Thymus (tissue), 11 donors: ENCODE measurements at regions not wholly inside any gene's neighbourhood (a gene's known extent, or its start where the extent isn't known, plus 50 kb on each side); places are given as distances from the start of the nearest gene placed in this dataset.

Source experiments
- DNase-seq, 9 donors: peaks; one replicate each; pipeline ENCODE4 v3.0.0-alpha.2; 2013; ENCODE audit warnings: low spot score in 9 of 9, low read depth in 6 of 9, missing footprints in 1 of 9
- H3K27ac ChIP-seq, 2 donors: one replicate each; pipeline ENCODE4 v1.5.1; 2013; ENCODE audit warnings: control low read depth in 1 of 2, low read depth in 1 of 2, low read length in 1 of 2, mild to moderate bottlenecking in 1 of 2, moderate library complexity in 1 of 2
- H3K27me3 ChIP-seq, 2 donors: one replicate each; pipeline ENCODE4 v1.5.1; 2013; ENCODE audit warnings: low read length in 1 of 2; ENCODE audit not compliant: control insufficient read depth in 2 of 2, insufficient read depth in 1 of 2
- H3K36me3 ChIP-seq, 2 donors: one replicate each; pipeline ENCODE4 v1.5.1; 2013; ENCODE audit warnings: low read length in 1 of 2, mild to moderate bottlenecking in 1 of 2, moderate library complexity in 1 of 2; ENCODE audit not compliant: control insufficient read depth in 2 of 2, insufficient read depth in 2 of 2
- H3K4me1 ChIP-seq, 2 donors: one replicate each; pipeline ENCODE4 v1.5.1; 2013; ENCODE audit warnings: low read length in 2 of 2; ENCODE audit not compliant: control insufficient read depth in 2 of 2, insufficient read depth in 2 of 2
- H3K4me3 ChIP-seq, 2 donors: one replicate each; pipeline ENCODE4 v1.5.1; 2013; ENCODE audit warnings: low read length in 2 of 2, control low read depth in 1 of 2, mild to moderate bottlenecking in 1 of 2
- H3K9me3 ChIP-seq, 2 donors: one replicate each; pipeline ENCODE4 v1.5.1; 2013; ENCODE audit warnings: low read length in 1 of 2, mild to moderate bottlenecking in 1 of 2; ENCODE audit not compliant: control insufficient read depth in 2 of 2, insufficient read depth in 1 of 2
- WGBS: extraction: QIAGEN DNeasy Blood & Tissue Kit; methylation state at CpG from one replicate; pipeline ENCODE4 v1.1.7; 2013; 5-methylcytosine and 5-hydroxymethylcytosine counted together
- donor health status: healthy.

DNA sequence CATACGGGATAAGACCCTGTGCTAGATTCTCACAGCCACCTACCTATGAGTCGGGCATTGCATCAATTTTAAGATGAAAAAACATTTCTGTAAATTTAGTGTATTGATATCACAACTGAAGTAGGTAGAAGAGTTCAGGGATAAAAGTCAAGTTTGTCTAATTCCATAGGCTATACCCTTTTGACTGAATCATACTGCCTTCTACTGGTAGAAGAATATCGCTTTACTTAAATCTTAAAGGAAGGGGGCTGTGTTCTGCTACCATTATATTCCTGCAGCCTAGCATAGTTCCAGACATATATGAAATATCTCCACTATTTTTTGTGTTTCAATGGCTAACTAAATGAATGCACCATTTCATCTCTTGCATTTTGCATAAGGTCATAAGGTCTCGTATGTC lies 1128.6 kb downstream of the CDH8 start:
- H3K27me3 ChIP-seq = no peaks in the 10 kb centered on the region
- H3K9me3 ChIP-seq = no peaks in the 10 kb centered on the region
- no peaks in the 10 kb centered on the region for H3K4me1 ChIP-seq
- H3K27ac ChIP-seq = no peak overlapping the region
- WGBS = 94% methylated on average over 4 of the region's 4 CpGs
- no peak for DNase-seq
- H3K36me3 ChIP-seq = no peaks in the 10 kb centered on the region
- H3K4me3 ChIP-seq = no peak overlapping the region

DNA sequence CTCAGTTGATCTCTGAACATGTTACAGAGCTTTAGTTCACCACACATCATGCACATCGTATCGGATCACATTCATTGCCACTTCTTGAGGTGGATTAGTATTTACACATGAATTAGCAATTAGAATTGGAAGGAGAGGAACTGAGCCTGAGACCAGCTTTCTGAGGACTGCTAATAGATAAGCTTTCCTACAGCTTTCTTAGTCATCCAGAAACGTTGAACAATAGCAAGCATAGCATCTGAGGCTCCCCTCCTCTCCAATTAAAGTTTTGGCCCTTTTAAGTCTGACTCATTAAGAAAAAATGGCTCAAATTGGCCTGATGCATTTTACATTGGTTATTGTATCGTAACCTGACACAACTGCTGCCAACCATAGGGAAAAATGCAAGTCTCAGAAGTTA lies 1130.4 kb downstream of the CDH8 start:
- no peaks in the 10 kb centered on the region for H3K9me3 ChIP-seq
- DNase-seq = no peak
- no peak overlapping the region for H3K4me3 ChIP-seq
- H3K27ac ChIP-seq = no peak overlapping the region
- 54% methylated on average over 4 of the region's 4 CpGs for WGBS
- no peaks in the 10 kb centered on the region for H3K27me3 ChIP-seq
- no peaks in the 10 kb centered on the region for H3K4me1 ChIP-seq
- no peaks in the 10 kb centered on the region for H3K36me3 ChIP-seq

DNA sequence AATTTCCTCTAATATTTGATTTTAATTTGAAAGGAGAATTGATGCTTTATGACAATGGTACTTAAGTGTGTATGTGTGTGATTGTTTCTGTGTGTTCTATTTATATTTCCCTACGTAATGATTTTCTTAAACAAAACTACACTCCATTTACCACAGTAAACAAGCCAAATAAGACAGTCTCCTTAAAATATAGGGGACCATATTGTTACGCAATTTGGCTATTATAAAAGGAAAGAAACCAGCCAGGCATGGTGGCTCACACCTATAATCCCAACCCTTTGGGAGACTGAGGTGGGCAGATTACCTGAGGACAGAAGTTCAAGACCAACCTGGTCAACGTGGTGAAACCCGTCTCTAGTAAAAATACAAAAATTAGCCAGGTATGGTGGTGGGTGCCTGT lies 1134.1 kb downstream of the CDH8 start:
- no peaks in the 10 kb centered on the region for H3K9me3 ChIP-seq
- no peaks in the 10 kb centered on the region for H3K27me3 ChIP-seq
- no peak for DNase-seq
- WGBS = 94% methylated on average over 4 of the region's 4 CpGs
- no peak overlapping the region for H3K4me3 ChIP-seq
- no peaks in the 10 kb centered on the region for H3K36me3 ChIP-seq
- H3K27ac ChIP-seq = no peak overlapping the region
- H3K4me1 ChIP-seq = no peaks in the 10 kb centered on the region

- DNase-seq = no peak
- WGBS = 61% methylated on average over 2 of the region's 2 CpGs
- H3K4me1 ChIP-seq = no peaks in the 10 kb centered on the region
Measured at GRCh38 chr16:60882816-60883215, 1153.4 kb downstream of the CDH8 start.

DNA sequence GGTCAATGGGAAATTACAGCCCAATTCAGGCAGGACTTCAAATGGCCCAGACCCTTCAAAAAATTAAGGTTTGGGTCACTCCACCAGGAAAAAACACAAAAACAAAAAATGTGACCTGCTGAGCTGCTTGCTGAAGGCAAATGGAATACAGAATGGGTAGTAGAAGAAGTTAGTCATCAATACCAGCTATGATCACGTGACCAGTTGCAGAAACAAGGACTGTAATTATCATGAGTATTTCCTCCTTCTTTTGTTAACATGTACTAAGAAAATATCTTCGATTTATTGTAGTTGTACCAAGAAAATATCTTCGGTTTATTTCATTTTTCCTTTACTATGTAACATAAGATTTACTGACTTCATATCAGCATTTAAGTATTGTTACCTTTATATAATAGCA lies 1183.6 kb downstream of the CDH8 start:
- no peaks in the 10 kb centered on the region for H3K27me3 ChIP-seq
- no peak overlapping the region for H3K4me3 ChIP-seq
- H3K27ac ChIP-seq = no peak overlapping the region
- H3K36me3 ChIP-seq = no peaks in the 10 kb centered on the region
- H3K4me1 ChIP-seq = no peaks in the 10 kb centered on the region
- no peak for DNase-seq
- peaks cover 0 to 4% of the 10 kb centered on the region in 2 donors for H3K9me3 ChIP-seq
- WGBS = 85% methylated on average over 3 of the region's 3 CpGs

More at GRCh38 chr16:60882816-60883215, 1153.4 kb downstream of the CDH8 start:
- Histone ChIP-seq H3K27me3 (no peaks in the 10 kb centered on the region), H3K9me3 (no peaks in the 10 kb centered on the region), H3K36me3 (no peaks in the 10 kb centered on the region), H3K27ac (no peak overlapping the region), H3K4me3 (no peak overlapping the region)

- Histone ChIP-seq H3K27ac (no peak overlapping the region), H3K9me3 (no peaks in the 10 kb centered on the region), H3K4me3 (no peak overlapping the region), H3K36me3 (no peaks in the 10 kb centered on the region), H3K4me1 (no peaks in the 10 kb centered on the region), H3K27me3 (no peaks in the 10 kb centered on the region)
- 96% methylated on average over 2 of the region's 2 CpGs for WGBS
- DNase-seq = no peak
Measured at GRCh38 chr16:60821661-60822060, 1214.6 kb downstream of the CDH8 start.

DNA sequence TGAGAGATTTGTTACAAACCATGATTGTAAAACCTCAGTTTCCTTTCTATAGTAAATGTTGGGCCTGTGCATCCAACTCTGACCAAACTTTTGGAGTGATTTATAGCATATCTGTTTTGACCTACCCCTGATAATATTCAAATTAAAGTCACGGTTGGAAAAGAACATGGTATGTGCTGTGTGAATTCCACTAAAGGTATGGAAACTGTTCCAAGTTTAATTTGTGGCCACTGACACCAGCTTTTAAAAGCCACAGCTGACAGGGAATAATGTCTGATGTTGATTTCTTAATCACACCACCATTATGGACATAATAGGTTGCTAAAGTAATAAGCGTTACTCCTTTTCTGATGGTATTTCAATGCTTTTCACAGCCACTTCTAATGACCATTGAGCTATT lies 1215.9 kb downstream of the CDH8 start:
- H3K27ac ChIP-seq = no peak overlapping the region
- DNase-seq = no peak
- no peaks in the 10 kb centered on the region for H3K9me3 ChIP-seq
- no peaks in the 10 kb centered on the region for H3K4me1 ChIP-seq
- no peaks in the 10 kb centered on the region for H3K36me3 ChIP-seq
- whole genome bisulfite sequencing = 86% methylated on average over 2 of the region's 2 CpGs
- no peaks in the 10 kb centered on the region for H3K27me3 ChIP-seq
- H3K4me3 ChIP-seq = no peak overlapping the region

- no peaks in the 10 kb centered on the region for H3K36me3 ChIP-seq
- H3K27me3 ChIP-seq = no peaks in the 10 kb centered on the region
- H3K9me3 ChIP-seq = no peaks in the 10 kb centered on the region
- WGBS = 83% methylated on average over 1 of the region's 1 CpG
- no peaks in the 10 kb centered on the region for H3K4me1 ChIP-seq
- H3K4me3 ChIP-seq = no peak overlapping the region
- no peak overlapping the region for H3K27ac ChIP-seq
- no peak for DNase-seq
Measured at GRCh38 chr16:60818465-60818864, 1217.8 kb downstream of the CDH8 start.

GRCh38 chr16:60816461-60816860 lies 1219.8 kb downstream of the CDH8 start:
- no peak overlapping the region for H3K27ac ChIP-seq
- H3K36me3 ChIP-seq = no peaks in the 10 kb centered on the region
- H3K27me3 ChIP-seq = no peaks in the 10 kb centered on the region
- no peaks in the 10 kb centered on the region for H3K9me3 ChIP-seq
- WGBS = 94% methylated on average over 1 of the region's 1 CpG
- H3K4me3 ChIP-seq = no peak overlapping the region
- DNase-seq = no peak
- no peaks in the 10 kb centered on the region for H3K4me1 ChIP-seq

GRCh38 chr16:60815865-60816264 lies 1220.4 kb downstream of the CDH8 start:
- 65% methylated on average over 3 of the region's 3 CpGs for WGBS
- Histone ChIP-seq H3K9me3 (no peaks in the 10 kb centered on the region), H3K4me3 (no peak overlapping the region), H3K27ac (no peak overlapping the region), H3K4me1 (no peaks in the 10 kb centered on the region), H3K27me3 (no peaks in the 10 kb centered on the region), H3K36me3 (no peaks in the 10 kb centered on the region)
- no peak for DNase-seq
